ENCODE measurements at regions not wholly inside any gene's neighbourhood (a gene's known extent, or its start where the extent isn't known, plus 50 kb on each side); places are given as distances from the start of the nearest gene placed in this dataset.
"Not testable (repeated sequence)": the region's sequence is repeated elsewhere in the genome, so short reads cannot be mapped to it uniquely, and the experiment has no call there.

- DNase-seq (ENCODE audit: low spot score): no peak
Observed at GRCh38 chr21:18716578-18717138, 313.1 kb upstream of the TMPRSS15 start.

GRCh38 chr21:18722193-18722592 is 318.6 kb upstream of the TMPRSS15 start:
- DNase-seq (ENCODE audit: low spot score): no peak

- DNase-seq (ENCODE audit: low spot score): no peak
Observed at GRCh38 chr21:18723171-18723570, 319.6 kb upstream of the TMPRSS15 start.

- DNase-seq (ENCODE audit: low spot score): no peak
Observed at GRCh38 chr21:18725653-18726052, 322.1 kb upstream of the TMPRSS15 start.

- no peak for DNase-seq (ENCODE audit: low spot score)
Observed at GRCh38 chr21:18741954-18742353, 338.4 kb upstream of the TMPRSS15 start.

- no peak for DNase-seq (ENCODE audit: low spot score)
Observed at GRCh38 chr21:18743531-18743930, 339.9 kb upstream of the TMPRSS15 start.

- DNase-seq (ENCODE audit: low spot score): no peak
Observed at GRCh38 chr21:18744840-18745239, 341.3 kb upstream of the TMPRSS15 start.

GRCh38 chr21:18752894-18753293 is 349.3 kb upstream of the TMPRSS15 start:
- not testable (repeated sequence) for DNase-seq (ENCODE audit: low spot score)

GRCh38 chr21:18756272-18756671 is 352.7 kb upstream of the TMPRSS15 start:
- not testable (repeated sequence) for DNase-seq (ENCODE audit: low spot score)

GRCh38 chr21:18759267-18759666 is 355.7 kb upstream of the TMPRSS15 start:
- no peak for DNase-seq (ENCODE audit: low spot score)

- no peak for DNase-seq (ENCODE audit: low spot score)
Observed at GRCh38 chr21:18759751-18760161, 356.2 kb upstream of the TMPRSS15 start.

GRCh38 chr21:18760247-18760646 is 356.7 kb upstream of the TMPRSS15 start:
- no peak for DNase-seq (ENCODE audit: low spot score)

- no peak for DNase-seq (ENCODE audit: low spot score)
Observed at GRCh38 chr21:18764720-18765119, 361.1 kb upstream of the TMPRSS15 start.

- no peak for DNase-seq (ENCODE audit: low spot score)
Observed at GRCh38 chr21:18769599-18769998, 366.0 kb upstream of the TMPRSS15 start.

GRCh38 chr21:18771845-18772380 is 368.3 kb upstream of the TMPRSS15 start:
- no peak for DNase-seq (ENCODE audit: low spot score)

GRCh38 chr21:18772404-18772803 is 368.8 kb upstream of the TMPRSS15 start:
- no peak for DNase-seq (ENCODE audit: low spot score)

- no peak for DNase-seq (ENCODE audit: low spot score)
Observed at GRCh38 chr21:18772897-18773296, 369.3 kb upstream of the TMPRSS15 start.

- no peak for DNase-seq (ENCODE audit: low spot score)
Observed at GRCh38 chr21:18776936-18777335, 373.4 kb upstream of the TMPRSS15 start.

GRCh38 chr21:18782721-18783120 is 379.1 kb upstream of the TMPRSS15 start:
- no peak for DNase-seq (ENCODE audit: low spot score)

- DNase-seq (ENCODE audit: low spot score): no peak
Observed at GRCh38 chr21:18801468-18801867, 397.9 kb upstream of the TMPRSS15 start.

GRCh38 chr21:18803624-18804023 is 400.0 kb upstream of the TMPRSS15 start:
- DNase-seq (ENCODE audit: low spot score): no peak

- no peak for DNase-seq (ENCODE audit: low spot score)
Observed at GRCh38 chr21:18810136-18810535, 406.6 kb upstream of the TMPRSS15 start.

GRCh38 chr21:18812308-18812707 is 408.7 kb upstream of the TMPRSS15 start:
- no peak for DNase-seq (ENCODE audit: low spot score)

GRCh38 chr21:18819507-18819906 is 415.9 kb upstream of the TMPRSS15 start:
- no peak for DNase-seq (ENCODE audit: low spot score)

Measured in HuH-7.5 (cell line).